HUES6 (cell line): ENCODE measurements at regions not wholly inside any gene's neighbourhood (a gene's known extent, or its start where the extent isn't known, plus 50 kb on each side); places are given as distances from the start of the nearest gene placed in this dataset.
"Not testable (repeated sequence)": the region's sequence is repeated elsewhere in the genome, so short reads cannot be mapped to it uniquely, and the experiment has no call there.

ENCODE experiments used
- H3K27ac ChIP-seq: 2 replicates; pipeline ENCODE4 v1.7.0; 2013; ENCODE audit warnings: low read depth, mild to moderate bottlenecking, low read length, inconsistent platforms
- H3K27me3 ChIP-seq: 2 replicates; pipeline ENCODE4 v1.6.1; 2013; ENCODE audit warnings: low read length; ENCODE audit not compliant: control insufficient read depth, insufficient read depth
- H3K36me3 ChIP-seq: 2 replicates; pipeline ENCODE4 v1.6.1; 2013; ENCODE audit warnings: low read length; ENCODE audit not compliant: control insufficient read depth, insufficient read depth
- H3K4me1 ChIP-seq: 2 replicates; pipeline ENCODE4 v1.6.1; 2013; ENCODE audit warnings: low read length; ENCODE audit not compliant: control insufficient read depth, insufficient read depth
- H3K4me3 ChIP-seq: 2 replicates; pipeline ENCODE4 v1.5.1; 2013; ENCODE audit warnings: low read depth, low read length
- H3K9ac ChIP-seq: one replicate; pipeline ENCODE4 v1.6.1; 2013; ENCODE audit warnings: mild to moderate bottlenecking, low read length
- H3K9me3 ChIP-seq: 2 replicates; pipeline ENCODE4 v1.6.1; 2013; ENCODE audit warnings: low read depth, low read length; ENCODE audit not compliant: control insufficient read depth, insufficient read depth

- peaks cover 14% of the 10 kb centered on the region for H3K4me1 ChIP-seq
- H3K4me3 ChIP-seq = no peak overlapping the region
- no peaks in the 10 kb centered on the region for H3K36me3 ChIP-seq
- no peaks in the 10 kb centered on the region for H3K9me3 ChIP-seq
- H3K27me3 ChIP-seq = no peaks in the 10 kb centered on the region
- no peak overlapping the region for H3K27ac ChIP-seq
- H3K9ac ChIP-seq = no peak overlapping the region
Observed at GRCh38 chr1:181205901-181206300, 117.4 kb downstream of the IER5 start.

DNA sequence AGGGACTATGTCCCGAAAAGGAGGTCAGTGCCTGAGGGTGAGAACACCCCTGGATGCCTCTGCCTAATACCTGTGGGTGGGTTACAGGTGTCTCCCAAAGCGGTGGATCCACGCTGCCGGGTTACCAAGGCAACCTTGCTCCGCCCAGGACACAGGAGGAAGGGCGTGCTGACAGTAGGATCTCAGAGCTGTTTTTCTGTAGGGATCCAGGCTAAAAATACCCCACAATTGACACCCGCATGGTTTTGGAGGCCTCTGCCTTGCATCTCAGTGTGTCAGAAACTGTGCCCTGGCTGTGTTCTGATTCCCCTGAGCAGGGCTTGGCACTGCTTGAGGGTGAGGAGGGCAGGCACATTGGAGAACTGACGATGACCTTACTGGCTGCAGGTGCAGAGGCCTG is 118.0 kb downstream of the IER5 start:
- no peaks in the 10 kb centered on the region for H3K9me3 ChIP-seq
- no peaks in the 10 kb centered on the region for H3K36me3 ChIP-seq
- no peak overlapping the region for H3K9ac ChIP-seq
- H3K27ac ChIP-seq = no peak overlapping the region
- H3K4me1 ChIP-seq = peaks cover 14% of the 10 kb centered on the region
- H3K27me3 ChIP-seq = no peaks in the 10 kb centered on the region
- no peak overlapping the region for H3K4me3 ChIP-seq

GRCh38 chr1:181206979-181207790 is 118.7 kb downstream of the IER5 start:
- Histone ChIP-seq H3K4me3 (no peak overlapping the region), H3K9ac (no peak overlapping the region), H3K9me3 (no peaks in the 10 kb centered on the region), H3K27me3 (no peaks in the 10 kb centered on the region), H3K27ac (no peak overlapping the region), H3K36me3 (no peaks in the 10 kb centered on the region), H3K4me1 (peaks cover 14% of the 10 kb centered on the region)

DNA sequence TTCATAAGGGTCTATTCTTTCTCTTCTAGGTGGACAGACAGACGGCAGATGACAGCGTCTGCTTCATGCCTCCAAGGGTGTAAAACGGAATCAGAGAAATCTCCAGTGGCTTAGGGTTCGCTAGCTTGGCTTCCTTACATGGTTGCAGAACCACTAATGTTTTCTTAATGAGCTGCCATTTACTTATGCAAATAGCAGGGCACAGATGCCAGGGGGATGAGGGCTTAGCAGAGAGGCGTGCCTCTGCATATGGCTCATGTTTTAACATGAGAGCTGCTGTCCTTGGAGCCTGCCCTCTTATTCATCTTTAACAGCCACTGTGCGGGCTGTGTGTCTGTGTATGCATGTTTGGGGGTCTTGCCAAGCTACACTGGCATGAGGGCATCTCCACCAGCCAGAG is 119.6 kb downstream of the IER5 start:
- H3K27me3 ChIP-seq = no peaks in the 10 kb centered on the region
- no peak overlapping the region for H3K9ac ChIP-seq
- no peaks in the 10 kb centered on the region for H3K9me3 ChIP-seq
- H3K4me3 ChIP-seq = no peak overlapping the region
- H3K36me3 ChIP-seq = no peaks in the 10 kb centered on the region
- peaks cover 14% of the 10 kb centered on the region for H3K4me1 ChIP-seq
- H3K27ac ChIP-seq = no peak overlapping the region

- Histone ChIP-seq H3K4me3 (no peak overlapping the region), H3K36me3 (no peaks in the 10 kb centered on the region), H3K9ac (no peak overlapping the region), H3K27me3 (no peaks in the 10 kb centered on the region), H3K4me1 (peaks cover 14% of the 10 kb centered on the region), H3K27ac (no peak overlapping the region), H3K9me3 (no peaks in the 10 kb centered on the region)
Observed at GRCh38 chr1:181208967-181209366, 120.5 kb downstream of the IER5 start.

GRCh38 chr1:181213056-181213455 is 124.6 kb downstream of the IER5 start:
- H3K4me1 ChIP-seq = 0 out of 2 replicates have a peak, but pooled peaks cover 5% of the 10 kb centered on the region
- H3K36me3 ChIP-seq = no peaks in the 10 kb centered on the region
- H3K9ac ChIP-seq = no peak overlapping the region
- no peak overlapping the region for H3K4me3 ChIP-seq
- H3K27ac ChIP-seq = no peak overlapping the region
- H3K9me3 ChIP-seq = 0 out of 2 replicates have a peak, but pooled peaks cover 4% of the 10 kb centered on the region
- H3K27me3 ChIP-seq = no peaks in the 10 kb centered on the region

DNA sequence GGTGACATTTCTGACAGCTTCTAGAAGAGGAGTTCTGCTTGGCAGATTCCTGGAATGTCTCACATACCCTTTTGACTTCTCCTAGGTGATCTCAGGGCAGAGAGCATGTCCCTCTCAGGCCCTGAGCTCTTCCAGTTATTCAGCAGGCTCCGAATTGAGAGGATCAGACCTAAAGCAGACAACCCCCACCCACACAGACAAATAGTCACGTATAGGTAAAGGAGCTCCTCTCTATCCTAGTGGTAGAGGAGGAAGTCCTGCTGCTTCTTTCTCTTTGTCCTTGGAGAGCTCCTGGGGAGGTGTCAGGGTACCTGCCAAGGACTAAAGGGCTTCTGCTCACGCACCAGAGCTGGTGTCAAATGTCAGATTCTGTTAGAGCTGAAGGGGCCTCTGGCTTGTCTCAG is 128.1 kb downstream of the IER5 start:
- no peak overlapping the region for H3K27ac ChIP-seq
- 0 out of 2 replicates have a peak, but pooled peaks cover 5% of the 10 kb centered on the region for H3K4me1 ChIP-seq
- no peaks in the 10 kb centered on the region for H3K36me3 ChIP-seq
- H3K27me3 ChIP-seq = no peaks in the 10 kb centered on the region
- H3K4me3 ChIP-seq = no peak overlapping the region
- 0 out of 2 replicates have a peak, but pooled peaks cover 4% of the 10 kb centered on the region for H3K9me3 ChIP-seq
- no peak overlapping the region for H3K9ac ChIP-seq

DNA sequence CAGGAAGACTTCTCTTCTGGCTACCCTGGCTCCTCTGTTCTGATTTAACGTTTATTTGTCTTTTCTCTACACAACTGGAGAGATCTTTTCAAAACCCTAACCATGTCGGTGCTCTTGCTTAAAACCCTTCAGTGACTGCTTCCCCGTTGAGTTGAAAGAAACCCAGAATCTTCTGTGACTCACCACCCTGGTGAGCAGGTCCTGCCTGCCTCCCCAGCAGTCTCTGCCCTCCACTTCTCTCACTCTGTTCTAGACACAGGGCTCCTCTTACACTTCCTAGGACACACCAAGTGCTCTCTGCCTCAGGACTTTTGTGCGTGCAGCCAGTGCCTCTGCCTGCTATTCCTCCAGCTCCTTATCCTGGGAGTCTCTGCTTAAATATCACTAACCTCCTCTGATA is 131.4 kb downstream of the IER5 start:
- H3K9ac ChIP-seq = no peak overlapping the region
- no peaks in the 10 kb centered on the region for H3K36me3 ChIP-seq
- H3K4me1 ChIP-seq = 0 out of 2 replicates have a peak, but pooled peaks cover 5% of the 10 kb centered on the region
- no peak overlapping the region for H3K27ac ChIP-seq
- H3K4me3 ChIP-seq = no peak overlapping the region
- peaks cover 6% of the 10 kb centered on the region; the same call in 1 of the 2 replicates for H3K9me3 ChIP-seq
- no peaks in the 10 kb centered on the region for H3K27me3 ChIP-seq

GRCh38 chr1:181221078-181221477 is 132.6 kb downstream of the IER5 start:
- Histone ChIP-seq H3K9me3 (peaks cover 5% of the 10 kb centered on the region; the same call in 1 of the 2 replicates), H3K27ac (no peak overlapping the region), H3K4me1 (0 out of 2 replicates have a peak, but pooled peaks cover 5% of the 10 kb centered on the region), H3K9ac (no peak overlapping the region), H3K36me3 (no peaks in the 10 kb centered on the region), H3K27me3 (no peaks in the 10 kb centered on the region), H3K4me3 (no peak overlapping the region)

GRCh38 chr1:181222972-181223505 is 134.5 kb downstream of the IER5 start:
- Histone ChIP-seq H3K27me3 (no peaks in the 10 kb centered on the region), H3K27ac (no peak overlapping the region), H3K9me3 (peaks cover 3% of the 10 kb centered on the region; the same call in 1 of the 2 replicates), H3K36me3 (no peaks in the 10 kb centered on the region), H3K4me1 (no peaks in the 10 kb centered on the region), H3K4me3 (no peak overlapping the region), H3K9ac (no peak overlapping the region)

DNA sequence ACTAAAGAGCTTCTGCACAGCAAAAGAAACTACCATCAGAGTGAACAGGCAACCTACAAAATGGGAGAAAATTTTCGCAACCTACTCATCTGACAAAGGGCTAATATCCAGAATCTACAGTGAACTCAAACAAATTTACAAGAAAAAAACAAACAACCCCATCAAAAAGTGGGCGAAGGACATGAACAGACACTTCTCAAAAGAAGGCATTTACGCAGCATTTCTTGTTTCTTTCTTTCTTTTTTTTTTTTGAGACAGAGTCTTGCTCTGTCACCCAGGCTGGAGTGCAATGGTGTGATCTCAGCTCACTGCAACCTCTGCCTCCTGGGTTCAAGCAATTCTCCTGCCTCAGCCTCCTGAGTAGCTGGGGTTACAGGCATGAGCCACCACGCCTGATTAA is 138.2 kb downstream of the IER5 start:
- H3K27ac ChIP-seq, H3K36me3 ChIP-seq, H3K27me3 ChIP-seq, H3K4me3 ChIP-seq, H3K9ac ChIP-seq, H3K4me1 ChIP-seq, H3K9me3 ChIP-seq: not testable (repeated sequence)
